HUES6 (cell line): ENCODE measurements at regions not wholly inside any gene's neighbourhood (a gene's known extent, or its start where the extent isn't known, plus 50 kb on each side); places are given as distances from the start of the nearest gene placed in this dataset.
A peak's percentile ranks its signal among the peaks of the same experiment; 100 is the strongest.

Experiments used
- H3K27ac ChIP-seq: 2 replicates; pipeline ENCODE4 v1.7.0; 2013; ENCODE audit warnings: low read depth, mild to moderate bottlenecking, low read length, inconsistent platforms
- H3K27me3 ChIP-seq: 2 replicates; pipeline ENCODE4 v1.6.1; 2013; ENCODE audit warnings: low read length; ENCODE audit not compliant: control insufficient read depth, insufficient read depth
- H3K36me3 ChIP-seq: 2 replicates; pipeline ENCODE4 v1.6.1; 2013; ENCODE audit warnings: low read length; ENCODE audit not compliant: control insufficient read depth, insufficient read depth
- H3K4me1 ChIP-seq: 2 replicates; pipeline ENCODE4 v1.6.1; 2013; ENCODE audit warnings: low read length; ENCODE audit not compliant: control insufficient read depth, insufficient read depth
- H3K4me3 ChIP-seq: 2 replicates; pipeline ENCODE4 v1.5.1; 2013; ENCODE audit warnings: low read depth, low read length
- H3K9ac ChIP-seq: one replicate; pipeline ENCODE4 v1.6.1; 2013; ENCODE audit warnings: mild to moderate bottlenecking, low read length
- H3K9me3 ChIP-seq: 2 replicates; pipeline ENCODE4 v1.6.1; 2013; ENCODE audit warnings: low read depth, low read length; ENCODE audit not compliant: control insufficient read depth, insufficient read depth

GRCh38 chr13:88544836-88545235 lies 873.7 kb downstream of the SLITRK5 start:
- Histone ChIP-seq H3K27me3 (no peaks in the 10 kb centered on the region), H3K9ac (no peak overlapping the region), H3K36me3 (no peaks in the 10 kb centered on the region), H3K9me3 (peaks cover 3% of the 10 kb centered on the region; the same call in 1 of the 2 replicates), H3K4me3 (no peak overlapping the region), H3K4me1 (no peaks in the 10 kb centered on the region), H3K27ac (no peak overlapping the region)

GRCh38 chr13:88552966-88553365 lies 881.8 kb downstream of the SLITRK5 start:
- Histone ChIP-seq H3K4me3 (no peak overlapping the region), H3K27me3 (no peaks in the 10 kb centered on the region), H3K27ac (no peak overlapping the region), H3K36me3 (no peaks in the 10 kb centered on the region), H3K9ac (no peak overlapping the region), H3K4me1 (no peaks in the 10 kb centered on the region), H3K9me3 (no peaks in the 10 kb centered on the region)

GRCh38 chr13:88565566-88565965 lies 894.4 kb downstream of the SLITRK5 start:
- Histone ChIP-seq H3K9me3 (no peaks in the 10 kb centered on the region), H3K36me3 (no peaks in the 10 kb centered on the region), H3K9ac (no peak overlapping the region), H3K4me1 (no peaks in the 10 kb centered on the region), H3K4me3 (no peak overlapping the region), H3K27ac (no peak overlapping the region), H3K27me3 (no peaks in the 10 kb centered on the region)

GRCh38 chr13:88585861-88586260 lies 914.7 kb downstream of the SLITRK5 start:
- no peak overlapping the region for H3K9ac ChIP-seq
- H3K4me3 ChIP-seq = no peak overlapping the region
- peak overlapping the region; percentile 6; the same call in 1 of the 2 replicates for H3K27ac ChIP-seq
- H3K9me3 ChIP-seq = no peaks in the 10 kb centered on the region
- H3K27me3 ChIP-seq = no peaks in the 10 kb centered on the region
- no peaks in the 10 kb centered on the region for H3K4me1 ChIP-seq
- H3K36me3 ChIP-seq = no peaks in the 10 kb centered on the region

GRCh38 chr13:88586263-88586662 lies 915.1 kb downstream of the SLITRK5 start:
- no peaks in the 10 kb centered on the region for H3K9me3 ChIP-seq

GRCh38 chr13:88590574-88590973 lies 919.4 kb downstream of the SLITRK5 start:
- Histone ChIP-seq H3K9me3 (peaks cover 7% of the 10 kb centered on the region), H3K27ac (no peak overlapping the region), H3K4me1 (no peaks in the 10 kb centered on the region), H3K27me3 (no peaks in the 10 kb centered on the region), H3K36me3 (no peaks in the 10 kb centered on the region), H3K4me3 (no peak overlapping the region), H3K9ac (no peak overlapping the region)

More at GRCh38 chr13:88586263-88586662, 915.1 kb downstream of the SLITRK5 start:
- Histone ChIP-seq H3K27me3 (no peaks in the 10 kb centered on the region), H3K9ac (no peak overlapping the region), H3K36me3 (no peaks in the 10 kb centered on the region), H3K4me1 (no peaks in the 10 kb centered on the region), H3K27ac (0 out of 2 replicates have a peak overlapping the region, but pooled peaks have one; percentile 6), H3K4me3 (no peak overlapping the region)

GRCh38 chr13:88592105-88592504 lies 920.9 kb downstream of the SLITRK5 start:
- Histone ChIP-seq H3K9ac (no peak overlapping the region), H3K27me3 (no peaks in the 10 kb centered on the region), H3K36me3 (no peaks in the 10 kb centered on the region), H3K4me3 (no peak overlapping the region), H3K9me3 (peaks cover 7% of the 10 kb centered on the region), H3K27ac (no peak overlapping the region), H3K4me1 (no peaks in the 10 kb centered on the region)

GRCh38 chr13:88601949-88602348 lies 930.8 kb downstream of the SLITRK5 start:
- Histone ChIP-seq H3K9ac (no peak overlapping the region), H3K9me3 (0 out of 2 replicates have a peak, but pooled peaks cover 2% of the 10 kb centered on the region), H3K27ac (no peak overlapping the region), H3K36me3 (no peaks in the 10 kb centered on the region), H3K27me3 (no peaks in the 10 kb centered on the region), H3K4me3 (no peak overlapping the region), H3K4me1 (no peaks in the 10 kb centered on the region)

- Histone ChIP-seq H3K9ac (no peak overlapping the region), H3K27ac (no peak overlapping the region), H3K4me3 (no peak overlapping the region), H3K4me1 (no peaks in the 10 kb centered on the region), H3K9me3 (0 out of 2 replicates have a peak, but pooled peaks cover 2% of the 10 kb centered on the region), H3K36me3 (no peaks in the 10 kb centered on the region), H3K27me3 (no peaks in the 10 kb centered on the region)
Measured at GRCh38 chr13:88602786-88603777, 931.9 kb downstream of the SLITRK5 start.

GRCh38 chr13:88617176-88617575 lies 946.0 kb downstream of the SLITRK5 start:
- Histone ChIP-seq H3K36me3 (no peaks in the 10 kb centered on the region), H3K4me1 (no peaks in the 10 kb centered on the region), H3K27ac (no peak overlapping the region), H3K4me3 (no peak overlapping the region), H3K9me3 (peaks cover under 1% of the 10 kb centered on the region; the same call in 1 of the 2 replicates), H3K9ac (no peak overlapping the region), H3K27me3 (no peaks in the 10 kb centered on the region)

GRCh38 chr13:88622362-88622973 lies 951.3 kb downstream of the SLITRK5 start:
- Histone ChIP-seq H3K36me3 (no peaks in the 10 kb centered on the region), H3K27ac (no peak overlapping the region), H3K4me3 (no peak overlapping the region), H3K9ac (no peak overlapping the region), H3K9me3 (peaks cover 13% of the 10 kb centered on the region), H3K4me1 (no peaks in the 10 kb centered on the region), H3K27me3 (no peaks in the 10 kb centered on the region)
